Right lobe of liver (tissue), 6 donors: ENCODE measurements at regions not wholly inside any gene's neighbourhood (a gene's known extent, or its start where the extent isn't known, plus 50 kb on each side); places are given as distances from the start of the nearest gene placed in this dataset.
A peak's percentile ranks its signal among the peaks of the same experiment; 100 is the strongest.

Experiments used
- ATAC-seq, 4 donors: fragments of 200-7000 bp; cut with Tn5 transposase; one replicate each; pipeline ENCODE4 v1.9.1; 2020; ENCODE audit warnings: mild to moderate bottlenecking in 4 of 4, moderate library complexity in 4 of 4
- DNase-seq, 3 donors: peaks; one replicate each; pipeline ENCODE4 v3.0.0-alpha.2; 2020
- H3K27ac ChIP-seq, 3 donors: fragments of 200-600 bp; one replicate each; pipeline ENCODE4 v1.8.0; 2022
- H3K27me3 ChIP-seq, 2 donors: fragments of 200-600 bp; one replicate each; pipeline ENCODE4 v1.8.0; 2022
- H3K36me3 ChIP-seq, 4 donors: fragments of 200-600 bp; sonication (generic) in 1 of 4; one replicate each; pipeline versions ENCODE4 v1.5.1 to v1.8.0; 2017 to 2022; ENCODE audit warnings: control low read depth in 1 of 4
- H3K4me1 ChIP-seq, 4 donors: fragments of 200-600 bp; sonication (generic) in 1 of 4; one replicate each; pipeline versions ENCODE4 v1.5.1 to v1.8.0; 2017 to 2022; ENCODE audit warnings: control low read depth in 1 of 4
- H3K4me3 ChIP-seq, 3 donors: fragments of 200-600 bp; one replicate each; pipeline ENCODE4 v1.8.0; 2022
- H3K9me3 ChIP-seq, 4 donors: fragments of 200-600 bp; sonication (generic) in 1 of 4; one replicate each; pipeline versions ENCODE4 v1.5.1 to v1.8.0; 2017 to 2022; ENCODE audit warnings: control low read depth in 1 of 4
- POLR2A ChIP-seq: fragments of 450-650 bp; IDR thresholded peaks from one replicate; pipeline ENCODE4 v1.6.1; 2017; ENCODE audit warnings: antibody characterized with exemption, mild to moderate bottlenecking
- WGBS: methylation state at CpG from one replicate; pipeline ENCODE4 v1.1.6; 2018; ENCODE audit warnings: low coverage, low lambda C conversion rate; ENCODE audit not compliant: insufficient coverage; ENCODE audit errors: missing lambda C conversion rate; 5-methylcytosine and 5-hydroxymethylcytosine counted together
- intact Hi-C, 2 donors: fragments of 100-400 bp; cut with DNase I; formaldehyde crosslinking; loops; one replicate each; pipeline versions ENCODE4 v1.11.2 to v1.14.1; 2022
- TF ChIP-seq, protein P1 (sequence below), 4 donors: fragments of 200-600 bp in 3 of 4; fragments of 450-650 bp in 1 of 4; IDR thresholded peaks; one replicate each; pipeline versions ENCODE4 v1.5.1 to v1.8.0; 2016 to 2022; ENCODE audit warnings: antibody characterized with exemption in 4 of 4, mild to moderate bottlenecking in 2 of 4
- donor health status: DM: no; HTN: yes; CAD: no.
- donor health status: DM: no; HTN: no; CAD: no.
- donor health status: DM: no; HTN: no; CAD: no.
- donor health status: DM: no; HTN: yes; CAD: no.
- donor health status: DM: no; HTN: yes; CAD: no.

DNA sequence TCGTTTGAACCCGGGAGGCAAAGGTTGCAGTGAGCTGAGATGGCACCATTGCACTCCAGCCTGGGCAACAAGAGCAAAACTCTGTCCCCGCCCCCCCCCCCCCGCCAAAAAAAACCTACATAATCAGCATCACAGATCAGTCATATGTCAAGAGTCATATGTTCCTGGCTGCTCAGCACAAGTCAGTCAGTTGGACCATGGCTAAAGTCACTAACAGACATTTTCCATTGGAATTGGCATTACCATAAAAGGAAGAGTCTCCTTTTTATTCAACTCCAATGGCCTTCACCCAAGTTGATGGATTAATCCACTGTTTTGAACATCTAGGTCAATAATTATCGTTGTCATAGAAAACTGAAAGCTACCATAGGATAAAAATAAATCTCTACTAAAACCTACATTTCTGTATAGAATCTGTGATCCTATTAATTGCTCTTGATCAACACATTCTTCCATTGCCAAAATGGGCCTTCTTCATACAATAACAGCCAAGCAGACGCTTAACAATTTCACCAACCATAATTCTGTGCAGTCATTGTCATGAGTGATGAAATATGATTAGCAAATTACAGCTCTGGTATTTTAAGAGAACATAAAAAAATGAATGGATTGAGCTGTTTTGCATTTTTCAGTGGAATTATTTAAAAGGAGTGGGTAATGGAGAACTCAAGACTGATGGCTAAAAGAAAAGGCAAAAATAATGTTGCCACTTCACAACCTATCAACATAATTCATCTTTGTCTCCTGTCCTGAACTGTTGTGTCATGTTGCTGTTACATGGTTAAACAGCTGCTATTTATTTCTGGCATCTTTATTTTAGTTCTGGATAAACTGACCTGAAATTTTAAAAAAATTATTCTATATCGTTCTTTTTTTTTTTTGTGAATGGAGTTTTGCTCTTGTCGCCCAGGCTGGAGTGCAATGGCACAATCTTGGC is 555.5 kb upstream of the JARID2 start:
- no peak for TF ChIP-seq POLR2A
- TF ChIP-seq, protein P1, sequence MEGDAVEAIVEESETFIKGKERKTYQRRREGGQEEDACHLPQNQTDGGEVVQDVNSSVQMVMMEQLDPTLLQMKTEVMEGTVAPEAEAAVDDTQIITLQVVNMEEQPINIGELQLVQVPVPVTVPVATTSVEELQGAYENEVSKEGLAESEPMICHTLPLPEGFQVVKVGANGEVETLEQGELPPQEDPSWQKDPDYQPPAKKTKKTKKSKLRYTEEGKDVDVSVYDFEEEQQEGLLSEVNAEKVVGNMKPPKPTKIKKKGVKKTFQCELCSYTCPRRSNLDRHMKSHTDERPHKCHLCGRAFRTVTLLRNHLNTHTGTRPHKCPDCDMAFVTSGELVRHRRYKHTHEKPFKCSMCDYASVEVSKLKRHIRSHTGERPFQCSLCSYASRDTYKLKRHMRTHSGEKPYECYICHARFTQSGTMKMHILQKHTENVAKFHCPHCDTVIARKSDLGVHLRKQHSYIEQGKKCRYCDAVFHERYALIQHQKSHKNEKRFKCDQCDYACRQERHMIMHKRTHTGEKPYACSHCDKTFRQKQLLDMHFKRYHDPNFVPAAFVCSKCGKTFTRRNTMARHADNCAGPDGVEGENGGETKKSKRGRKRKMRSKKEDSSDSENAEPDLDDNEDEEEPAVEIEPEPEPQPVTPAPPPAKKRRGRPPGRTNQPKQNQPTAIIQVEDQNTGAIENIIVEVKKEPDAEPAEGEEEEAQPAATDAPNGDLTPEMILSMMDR (IDR thresholded peaks at IDR 0.05) = no peak
- no peaks in the 10 kb centered on the region for H3K36me3 ChIP-seq
- DNase-seq = no peak
- H3K4me1 ChIP-seq = no peaks in the 10 kb centered on the region
- ATAC-seq = no peak
- H3K27ac ChIP-seq = no peak overlapping the region
- H3K4me3 ChIP-seq = no peak overlapping the region
- WGBS = 75% methylated on average over 4 of the region's 8 CpGs
- intact Hi-C loops = no loop called here
- H3K27me3 ChIP-seq = no peaks in the 10 kb centered on the region
- no peaks in the 10 kb centered on the region for H3K9me3 ChIP-seq

DNA sequence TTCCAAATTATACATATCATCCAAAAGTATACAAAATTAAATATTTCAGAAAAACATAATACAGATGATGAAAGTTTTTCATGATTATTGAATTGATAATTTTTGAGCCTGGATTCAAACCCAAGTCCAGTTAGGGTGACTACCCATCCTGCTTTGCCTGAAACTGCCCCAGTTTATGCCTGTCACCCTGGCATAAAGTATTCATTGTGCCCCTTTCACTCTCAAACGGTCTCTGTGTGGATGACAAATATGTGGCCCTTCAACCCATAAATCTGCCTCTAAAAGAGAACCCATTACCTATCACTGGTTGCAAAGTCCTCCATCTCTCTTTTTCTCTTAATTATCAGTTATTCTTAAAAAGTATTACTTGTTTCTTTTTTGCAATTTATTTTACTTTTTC is 553.7 kb upstream of the JARID2 start:
- WGBS = 70% methylated on average over 1 of the region's 1 CpG
- TF ChIP-seq POLR2A = no peak
- TF ChIP-seq, protein P1 (IDR thresholded peaks at IDR 0.05) = no peak

DNA sequence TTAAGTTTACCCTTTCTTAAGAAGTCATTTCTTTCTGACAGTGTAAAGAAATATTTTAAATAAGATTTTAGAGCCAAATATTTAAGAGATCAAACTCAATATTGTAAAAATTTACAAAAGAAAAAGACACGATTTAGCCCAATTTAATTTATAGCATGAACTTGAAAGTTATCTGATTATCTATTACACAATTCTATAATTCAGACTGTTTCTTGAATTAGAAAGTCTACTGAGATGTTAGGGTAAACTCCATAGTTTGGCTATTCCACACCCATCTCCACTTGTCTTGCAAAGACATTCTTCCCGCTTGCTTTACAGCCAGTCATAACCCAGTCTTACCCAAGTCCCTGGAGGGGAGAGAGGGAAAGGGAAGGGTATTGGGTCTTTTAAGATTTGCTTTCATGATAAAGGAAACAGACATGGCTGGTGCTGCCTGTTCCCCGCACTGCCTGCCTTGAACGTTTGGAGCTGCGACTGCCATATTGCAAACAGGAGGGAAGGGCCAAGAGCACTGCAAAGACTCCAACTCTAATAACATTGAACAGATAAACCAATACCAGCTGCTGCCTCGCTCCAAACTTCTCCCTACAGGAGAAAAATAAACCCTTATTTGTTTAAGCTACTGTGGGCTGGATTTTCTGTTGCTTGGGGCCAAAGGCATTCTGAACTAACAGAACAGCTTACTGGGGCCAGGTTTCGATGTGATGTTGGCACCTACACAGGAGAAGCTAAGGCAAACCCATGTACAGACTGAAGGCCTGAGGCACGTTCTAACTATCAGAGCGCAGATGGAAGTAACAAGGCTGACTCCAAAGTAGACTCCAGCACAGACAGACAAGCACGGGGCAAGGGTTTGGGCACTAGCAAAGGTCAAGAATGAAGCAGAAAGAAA is 552.3 kb upstream of the JARID2 start:
- no peak overlapping the region for H3K4me3 ChIP-seq
- H3K9me3 ChIP-seq = no peaks in the 10 kb centered on the region
- intact Hi-C loops = no loop called here
- H3K27ac ChIP-seq = no peak overlapping the region
- TF ChIP-seq, protein P1 (IDR thresholded peaks at IDR 0.05) = no peak
- no peak for TF ChIP-seq POLR2A
- no peaks in the 10 kb centered on the region for H3K27me3 ChIP-seq
- no peaks in the 10 kb centered on the region for H3K36me3 ChIP-seq
- ATAC-seq (peak in 2 of 4 donors; percentile 22 to 24), DNase-seq (no peak)
- 83% methylated on average over 10 of the region's 10 CpGs for WGBS
- no peaks in the 10 kb centered on the region for H3K4me1 ChIP-seq

More for the DNA sequence above, 553.7 kb upstream of the JARID2 start:
- Histone ChIP-seq H3K4me1 (no peaks in the 10 kb centered on the region), H3K36me3 (no peaks in the 10 kb centered on the region), H3K27me3 (no peaks in the 10 kb centered on the region), H3K4me3 (no peak overlapping the region), H3K27ac (no peak overlapping the region), H3K9me3 (no peaks in the 10 kb centered on the region)
- ATAC-seq = no peak
- DNase-seq = no peak
- intact Hi-C loops = no loop called here

DNA sequence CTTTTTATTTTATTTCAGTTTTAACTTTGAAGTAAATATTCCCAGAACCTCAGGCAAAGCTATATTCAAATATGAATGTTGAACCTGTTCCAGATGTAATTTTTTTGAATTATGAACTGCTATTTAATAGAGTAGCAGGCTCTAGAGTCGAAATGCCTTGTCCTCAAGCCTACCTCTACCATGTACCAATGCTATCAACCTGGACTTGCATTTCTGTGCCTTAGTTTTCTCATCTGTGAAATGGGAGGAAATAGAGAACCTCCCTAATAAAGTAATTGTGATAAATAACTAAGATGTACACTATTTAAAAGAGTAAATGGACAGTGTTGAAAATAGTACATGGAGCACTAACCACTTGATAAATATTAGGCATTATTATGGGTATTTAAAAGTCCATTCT is 551.6 kb upstream of the JARID2 start:
- intact Hi-C loops = no loop called here
- WGBS = 79% methylated on average over 1 of the region's 1 CpG
- TF ChIP-seq POLR2A = no peak
- TF ChIP-seq, protein P1 (IDR thresholded peaks at IDR 0.05) = no peak
- H3K4me3 ChIP-seq = no peak overlapping the region
- H3K27me3 ChIP-seq = no peaks in the 10 kb centered on the region
- ATAC-seq (no peak), DNase-seq (no peak)
- no peak overlapping the region for H3K27ac ChIP-seq
- no peaks in the 10 kb centered on the region for H3K36me3 ChIP-seq
- no peaks in the 10 kb centered on the region for H3K9me3 ChIP-seq
- no peaks in the 10 kb centered on the region for H3K4me1 ChIP-seq
